ENCODE measurements at regions not wholly inside any gene's neighbourhood (a gene's known extent, or its start where the extent isn't known, plus 50 kb on each side); places are given as distances from the start of the nearest gene placed in this dataset.

- H3K36me3 ChIP-seq (ENCODE audit: control insufficient read depth in 2 of 4, insufficient read depth in 4 of 4, low read length in 3 of 4), result no peaks in the 10 kb centered on the region
- no peak overlapping the region for H3K4ac ChIP-seq (replicated peaks; ENCODE audit: insufficient read length, low read depth, low read length)
- H3K18ac ChIP-seq (ENCODE audit: extremely low read depth, low read length), result no peak overlapping the region
- H2BK120ac ChIP-seq (replicated peaks; ENCODE audit: low read depth, low read length), result no peak overlapping the region
- 0 out of 8 replicates have a peak overlapping the region, but pooled peaks of 1 of the 4 experiments have one; percentile 26 for H3K4me3 ChIP-seq (ENCODE audit: extremely low read depth in 1 of 4, insufficient read depth in 2 of 4, low read depth in 3 of 4, low read length in 4 of 4)
- no peak overlapping the region for H3K23ac ChIP-seq (ENCODE audit: insufficient read length)
- no peaks in the 10 kb centered on the region for H3K27me3 ChIP-seq (replicated peaks in 1 of 4; ENCODE audit: control insufficient read depth in 3 of 4, extremely low read depth in 1 of 4, insufficient read depth in 3 of 4, low read length in 3 of 4)
- no peak overlapping the region for H2AK5ac ChIP-seq (ENCODE audit: low read depth, low read length)
- H2BK12ac ChIP-seq (ENCODE audit: low read depth, low read length), result no peak overlapping the region
- H3K4me2 ChIP-seq (ENCODE audit: insufficient read depth in 1 of 2, low read depth in 2 of 2, low read length in 2 of 2), result no peak overlapping the region
- H3K27ac ChIP-seq (ENCODE audit: low read depth, low read length), result no peak overlapping the region
- H2BK15ac ChIP-seq (ENCODE audit: low read length), result no peak overlapping the region
- H3K4me1 ChIP-seq (replicated peaks in 1 of 4; ENCODE audit: control insufficient read depth in 3 of 4, insufficient read depth in 4 of 4, low read length in 3 of 4), result no peaks in the 10 kb centered on the region
- no peaks in the 10 kb centered on the region for H4K20me1 ChIP-seq (replicated peaks in 1 of 2; ENCODE audit: control insufficient read depth in 1 of 2, insufficient read depth in 2 of 2, low read length in 2 of 2)
- no peak overlapping the region for H4K8ac ChIP-seq (ENCODE audit: extremely low read depth, insufficient read depth, low read length)
- no peak for DNase-seq (ENCODE audit: low read depth in 1 of 2, low spot score in 2 of 2)
- 80% methylated on average over 16 of the region's 18 CpGs; no CpG with 5 or more reads in 1 of the 2 experiments for WGBS, 2 experiments (ENCODE audit: extremely low coverage in 1 of 2, insufficient coverage in 1 of 2, insufficient read length in 1 of 2, insufficient replicate concordance in 2 of 2, low coverage in 1 of 2, low lambda C conversion rate in 2 of 2, missing lambda C conversion rate in 1 of 2)
- TF ChIP-seq, protein P1, sequence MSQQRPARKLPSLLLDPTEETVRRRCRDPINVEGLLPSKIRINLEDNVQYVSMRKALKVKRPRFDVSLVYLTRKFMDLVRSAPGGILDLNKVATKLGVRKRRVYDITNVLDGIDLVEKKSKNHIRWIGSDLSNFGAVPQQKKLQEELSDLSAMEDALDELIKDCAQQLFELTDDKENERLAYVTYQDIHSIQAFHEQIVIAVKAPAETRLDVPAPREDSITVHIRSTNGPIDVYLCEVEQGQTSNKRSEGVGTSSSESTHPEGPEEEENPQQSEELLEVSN (IDR thresholded peaks at IDR 0.05), result no peak
- TF ChIP-seq BRCA1 (IDR thresholded peaks at IDR 0.05; ENCODE audit: low read depth, low read length), result no peak
- H3K9ac ChIP-seq (replicated peaks in 1 of 4; ENCODE audit: extremely low read depth in 1 of 4, low read depth in 3 of 4, low read length in 3 of 4), result no peak overlapping the region
- no peaks in the 10 kb centered on the region for H3K79me1 ChIP-seq (ENCODE audit: low read depth, low read length)
- POLR2A ChIA-PET (ENCODE audit: partially characterized antibody), result interaction anchor here (0.6 kb wide), 1 partner anchor 39 kb away, joined by 3 read pairs; no protein-coding TSS in a partner anchor
- H2BK20ac ChIP-seq (ENCODE audit: low read length), result no peak overlapping the region
- CTCF ChIA-PET (ENCODE audit: partially characterized antibody), result interaction anchor here (1.0 kb wide), 1 partner anchor 15 kb away, joined by 3 read pairs; no protein-coding TSS in a partner anchor
- H4K5ac ChIP-seq (ENCODE audit: insufficient read length, low read depth, low read length), result no peak overlapping the region
- H3K9me3 ChIP-seq (ENCODE audit: insufficient read depth in 2 of 2, low read depth in 1 of 2, low read length in 1 of 2), result peaks cover 23 to 70% of the 10 kb centered on the region in 2 experiments
- H3K14ac ChIP-seq (ENCODE audit: insufficient read length), result no peak overlapping the region
- H4K91ac ChIP-seq (replicated peaks; ENCODE audit: insufficient read length, low read length), result no peak overlapping the region
- no peaks in the 10 kb centered on the region for H3K79me2 ChIP-seq (ENCODE audit: control insufficient read depth in 1 of 2, insufficient read depth in 2 of 2, low read length in 2 of 2)
- H2AFZ ChIP-seq (ENCODE audit: low read length), result no peak overlapping the region
- no peak overlapping the region for H2BK5ac ChIP-seq (ENCODE audit: low read depth, low read length)
- H3K56ac ChIP-seq (replicated peaks; ENCODE audit: insufficient read length, low read depth, low read length), result no peak overlapping the region
- H3K23me2 ChIP-seq (ENCODE audit: low read depth, low read length), result no peaks in the 10 kb centered on the region
- FAIRE-seq, result no peak
Observed at GRCh38 chr15:20356911-20357480, 184.6 kb downstream of the GOLGA6L6 start.
